Left lung (tissue), 4 donors: ENCODE measurements at regions not wholly inside any gene's neighbourhood (a gene's known extent, or its start where the extent isn't known, plus 50 kb on each side); places are given as distances from the start of the nearest gene placed in this dataset.

Experiments
- ATAC-seq: fragments of 200-7000 bp; cut with Tn5 transposase; one replicate; pipeline ENCODE4 v1.9.1; 2020; ENCODE audit warnings: moderate library complexity
- DNase-seq, 4 donors: peaks; one replicate each; pipeline ENCODE4 v3.0.0-alpha.2; 2013 to 2020
- H3K27ac ChIP-seq, 2 donors: fragments of 200-600 bp; sonication (generic) in 1 of 2; one replicate each; pipeline versions ENCODE4 v1.5.0 to v1.8.0; 2020 to 2021
- H3K27me3 ChIP-seq, 2 donors: fragments of 200-600 bp; sonication (generic) in 1 of 2; one replicate each; pipeline versions ENCODE4 v1.5.0 to v1.8.0; 2020 to 2021
- H3K36me3 ChIP-seq, 2 donors: fragments of 200-600 bp; sonication (generic) in 1 of 2; one replicate each; pipeline versions ENCODE4 v1.5.0 to v1.8.0; 2020 to 2021
- H3K4me1 ChIP-seq, 2 donors: fragments of 200-600 bp; one replicate each; pipeline ENCODE4 v1.8.0; 2021
- H3K4me3 ChIP-seq, 2 donors: fragments of 200-600 bp; sonication (generic) in 1 of 2; one replicate each; pipeline versions ENCODE4 v1.5.0 to v1.8.0; 2020 to 2021; ENCODE audit warnings: mild to moderate bottlenecking in 1 of 2
- H3K9me3 ChIP-seq, 2 donors: fragments of 200-600 bp; sonication (generic) in 1 of 2; one replicate each; pipeline versions ENCODE4 v1.5.0 to v1.8.0; 2020 to 2021
- intact Hi-C, 2 donors: fragments of 100-400 bp; cut with DNase I; formaldehyde crosslinking; loops; one replicate each; pipeline versions ENCODE4 v1.11.2 to v1.14.2; 2022
- TF ChIP-seq, protein P1 (sequence below), 2 donors: fragments of 200-600 bp; sonication (generic) in 1 of 2; IDR thresholded peaks; one replicate each; pipeline versions ENCODE4 v1.5.0 to v1.8.0; 2021; ENCODE audit warnings: antibody characterized with exemption in 2 of 2
- donor health status: DM: no; HTN: yes; CAD: no.
- donor health status: DM: no; HTN: no; CAD: no.

- Histone ChIP-seq H3K36me3 (no peaks in the 10 kb centered on the region), H3K27me3 (no peaks in the 10 kb centered on the region), H3K4me3 (no peak overlapping the region), H3K9me3 (no peaks in the 10 kb centered on the region), H3K27ac (no peak overlapping the region), H3K4me1 (peaks cover 0 to 8% of the 10 kb centered on the region in 2 donors)
- DNase-seq (no peak), ATAC-seq (no peak)
- intact Hi-C loops, result no loop called here
- TF ChIP-seq, protein P1, sequence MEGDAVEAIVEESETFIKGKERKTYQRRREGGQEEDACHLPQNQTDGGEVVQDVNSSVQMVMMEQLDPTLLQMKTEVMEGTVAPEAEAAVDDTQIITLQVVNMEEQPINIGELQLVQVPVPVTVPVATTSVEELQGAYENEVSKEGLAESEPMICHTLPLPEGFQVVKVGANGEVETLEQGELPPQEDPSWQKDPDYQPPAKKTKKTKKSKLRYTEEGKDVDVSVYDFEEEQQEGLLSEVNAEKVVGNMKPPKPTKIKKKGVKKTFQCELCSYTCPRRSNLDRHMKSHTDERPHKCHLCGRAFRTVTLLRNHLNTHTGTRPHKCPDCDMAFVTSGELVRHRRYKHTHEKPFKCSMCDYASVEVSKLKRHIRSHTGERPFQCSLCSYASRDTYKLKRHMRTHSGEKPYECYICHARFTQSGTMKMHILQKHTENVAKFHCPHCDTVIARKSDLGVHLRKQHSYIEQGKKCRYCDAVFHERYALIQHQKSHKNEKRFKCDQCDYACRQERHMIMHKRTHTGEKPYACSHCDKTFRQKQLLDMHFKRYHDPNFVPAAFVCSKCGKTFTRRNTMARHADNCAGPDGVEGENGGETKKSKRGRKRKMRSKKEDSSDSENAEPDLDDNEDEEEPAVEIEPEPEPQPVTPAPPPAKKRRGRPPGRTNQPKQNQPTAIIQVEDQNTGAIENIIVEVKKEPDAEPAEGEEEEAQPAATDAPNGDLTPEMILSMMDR (IDR thresholded peaks at IDR 0.05), result no peak
These were observed 184.7 kb upstream of the PRPS1L1 start for GRCh38 chr7:18212308-18212707.

GRCh38 chr7:18212758-18213157 lies 185.1 kb upstream of the PRPS1L1 start:
- intact Hi-C loops, result no loop called here
- H3K27ac ChIP-seq, result no peak overlapping the region
- peak in 2 of 4 donors; percentile 60 to 75 for DNase-seq

GRCh38 chr7:18213652-18214051 lies 186.0 kb upstream of the PRPS1L1 start:
- Histone ChIP-seq H3K36me3 (no peaks in the 10 kb centered on the region), H3K27ac (no peak overlapping the region), H3K4me1 (peaks cover 0 to 8% of the 10 kb centered on the region in 2 donors), H3K9me3 (no peaks in the 10 kb centered on the region), H3K4me3 (no peak overlapping the region), H3K27me3 (no peaks in the 10 kb centered on the region)
- ATAC-seq, result peak; percentile 68
- peak in 1 of 4 donors; percentile 21 for DNase-seq
- intact Hi-C loops, result no loop called here
- TF ChIP-seq, protein P1 (IDR thresholded peaks at IDR 0.05), result no peak

More at GRCh38 chr7:18212758-18213157, 185.1 kb upstream of the PRPS1L1 start:
- peak; percentile 29 for ATAC-seq
- Histone ChIP-seq H3K27me3 (no peaks in the 10 kb centered on the region), H3K4me3 (no peak overlapping the region), H3K9me3 (no peaks in the 10 kb centered on the region), H3K36me3 (no peaks in the 10 kb centered on the region), H3K4me1 (peaks cover 0 to 8% of the 10 kb centered on the region in 2 donors)
- TF ChIP-seq, protein P1 (IDR thresholded peaks at IDR 0.05), result no peak

GRCh38 chr7:18216270-18216669 lies 188.6 kb upstream of the PRPS1L1 start:
- H3K36me3 ChIP-seq, result no peaks in the 10 kb centered on the region
- DNase-seq, result no peak
- no peak overlapping the region for H3K27ac ChIP-seq
- TF ChIP-seq, protein P1 (IDR thresholded peaks at IDR 0.05), result no peak
- no peak overlapping the region for H3K4me3 ChIP-seq
- peaks cover 0 to 8% of the 10 kb centered on the region in 2 donors for H3K4me1 ChIP-seq
- ATAC-seq, result no peak
- intact Hi-C loops, result no loop called here
- H3K27me3 ChIP-seq, result no peaks in the 10 kb centered on the region
- H3K9me3 ChIP-seq, result no peaks in the 10 kb centered on the region

- H3K9me3 ChIP-seq, result no peaks in the 10 kb centered on the region
- H3K36me3 ChIP-seq, result no peaks in the 10 kb centered on the region
- H3K27me3 ChIP-seq, result no peaks in the 10 kb centered on the region
- ATAC-seq (peak; percentile 62), DNase-seq (no peak)
- H3K4me3 ChIP-seq, result no peak overlapping the region
- H3K4me1 ChIP-seq, result peaks cover 16 to 20% of the 10 kb centered on the region in 2 donors
- peak overlapping the region; percentile 1 to 47 for H3K27ac ChIP-seq
- TF ChIP-seq, protein P1 (IDR thresholded peaks at IDR 0.05), result no peak
- intact Hi-C loops, result no loop called here
These were observed 194.0 kb upstream of the PRPS1L1 start for GRCh38 chr7:18221377-18222293.
